ENCODE measurements at regions not wholly inside any gene's neighbourhood (a gene's known extent, or its start where the extent isn't known, plus 50 kb on each side); places are given as distances from the start of the nearest gene placed in this dataset.
"Not testable (repeated sequence)": the region's sequence is repeated elsewhere in the genome, so short reads cannot be mapped to it uniquely, and the experiment has no call there.

DNA sequence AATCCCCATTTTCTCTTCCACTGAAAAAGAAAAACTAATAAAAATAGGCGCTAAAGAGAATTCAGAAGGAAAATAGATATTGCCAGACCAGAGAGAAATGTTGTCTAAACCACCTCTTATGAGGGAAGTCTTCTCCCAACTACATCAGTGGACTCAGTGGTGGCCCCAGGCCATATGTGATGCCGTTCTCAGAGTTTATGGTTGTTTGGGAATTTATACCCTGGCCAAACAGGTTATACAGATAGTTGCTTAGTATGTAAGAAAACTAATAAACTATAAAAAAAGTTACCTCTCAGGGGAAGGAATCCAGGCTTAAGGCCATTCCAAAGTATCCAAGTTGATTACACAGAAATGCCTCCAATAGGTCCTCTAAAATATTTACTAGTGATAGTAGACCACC lies 103.4 kb upstream of the RBM19 start:
- H3K36me3 Mint-ChIP-seq (ENCODE audit: unreplicated experiment): no peaks in the 10 kb centered on the region
- peaks cover under 1% of the 10 kb centered on the region for H3K9me3 Mint-ChIP-seq (ENCODE audit: unreplicated experiment)
- no peak overlapping the region for H3K27ac Mint-ChIP-seq (ENCODE audit: unreplicated experiment)
- no peaks in the 10 kb centered on the region for H3K27me3 Mint-ChIP-seq (ENCODE audit: unreplicated experiment)
- TF ChIP-seq, protein P1, sequence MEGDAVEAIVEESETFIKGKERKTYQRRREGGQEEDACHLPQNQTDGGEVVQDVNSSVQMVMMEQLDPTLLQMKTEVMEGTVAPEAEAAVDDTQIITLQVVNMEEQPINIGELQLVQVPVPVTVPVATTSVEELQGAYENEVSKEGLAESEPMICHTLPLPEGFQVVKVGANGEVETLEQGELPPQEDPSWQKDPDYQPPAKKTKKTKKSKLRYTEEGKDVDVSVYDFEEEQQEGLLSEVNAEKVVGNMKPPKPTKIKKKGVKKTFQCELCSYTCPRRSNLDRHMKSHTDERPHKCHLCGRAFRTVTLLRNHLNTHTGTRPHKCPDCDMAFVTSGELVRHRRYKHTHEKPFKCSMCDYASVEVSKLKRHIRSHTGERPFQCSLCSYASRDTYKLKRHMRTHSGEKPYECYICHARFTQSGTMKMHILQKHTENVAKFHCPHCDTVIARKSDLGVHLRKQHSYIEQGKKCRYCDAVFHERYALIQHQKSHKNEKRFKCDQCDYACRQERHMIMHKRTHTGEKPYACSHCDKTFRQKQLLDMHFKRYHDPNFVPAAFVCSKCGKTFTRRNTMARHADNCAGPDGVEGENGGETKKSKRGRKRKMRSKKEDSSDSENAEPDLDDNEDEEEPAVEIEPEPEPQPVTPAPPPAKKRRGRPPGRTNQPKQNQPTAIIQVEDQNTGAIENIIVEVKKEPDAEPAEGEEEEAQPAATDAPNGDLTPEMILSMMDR (IDR thresholded peaks at IDR 0.05; ENCODE audit: partially characterized antibody, unreplicated experiment): no peak
- no peak overlapping the region for H3K4me3 Mint-ChIP-seq (ENCODE audit: unreplicated experiment)
- H3K4me1 Mint-ChIP-seq (ENCODE audit: low read depth, unreplicated experiment): no peaks in the 10 kb centered on the region
- no peak for DNase-seq

DNA sequence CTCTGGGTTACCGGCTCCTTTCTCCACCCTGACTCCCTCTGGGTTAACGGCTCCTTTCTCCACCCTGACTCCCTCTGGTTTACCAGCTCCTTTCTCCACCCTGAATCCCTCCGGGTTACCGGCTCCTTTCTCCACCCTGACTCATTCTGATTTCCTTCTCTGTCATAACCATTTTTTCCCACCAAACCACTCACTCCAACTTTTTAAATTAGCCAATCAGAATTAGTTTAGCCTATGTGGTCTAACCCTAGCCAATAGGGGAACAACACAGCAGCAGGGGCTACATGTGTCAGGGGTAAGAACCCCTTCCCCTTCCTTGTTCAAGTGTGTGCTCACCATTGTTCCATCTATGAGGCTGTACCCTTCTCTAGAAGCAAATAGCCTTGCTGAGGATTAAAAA lies 98.4 kb upstream of the RBM19 start:
- H3K9me3 Mint-ChIP-seq (ENCODE audit: unreplicated experiment): peaks cover 2% of the 10 kb centered on the region
- no peaks in the 10 kb centered on the region for H3K36me3 Mint-ChIP-seq (ENCODE audit: unreplicated experiment)
- DNase-seq: no peak
- TF ChIP-seq, protein P1 (IDR thresholded peaks at IDR 0.05; ENCODE audit: partially characterized antibody, unreplicated experiment): no peak
- H3K4me1 Mint-ChIP-seq (ENCODE audit: low read depth, unreplicated experiment): no peaks in the 10 kb centered on the region
- H3K4me3 Mint-ChIP-seq (ENCODE audit: unreplicated experiment): no peak overlapping the region
- H3K27me3 Mint-ChIP-seq (ENCODE audit: unreplicated experiment): no peaks in the 10 kb centered on the region
- no peak overlapping the region for H3K27ac Mint-ChIP-seq (ENCODE audit: unreplicated experiment)

DNA sequence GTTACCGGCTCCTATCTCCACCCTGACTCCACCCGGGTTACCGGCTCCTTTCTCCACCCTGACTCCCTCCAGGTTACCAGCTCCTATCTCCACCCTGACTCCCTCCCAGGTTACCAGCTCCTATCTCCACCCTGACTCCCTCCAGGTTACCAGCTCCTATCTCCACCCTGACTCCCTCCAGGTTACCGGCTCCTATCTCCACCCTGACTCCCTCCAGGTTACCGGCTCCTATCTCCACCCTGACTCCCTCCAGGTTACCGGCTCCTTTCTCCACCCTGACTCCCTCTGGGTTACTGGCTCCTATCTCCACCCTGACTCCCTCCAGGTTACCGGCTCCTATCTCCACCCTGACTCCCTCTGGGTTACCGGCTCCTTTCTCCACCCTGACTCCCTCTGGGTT lies 97.9 kb upstream of the RBM19 start:
- not testable (repeated sequence) for H3K27ac Mint-ChIP-seq (ENCODE audit: unreplicated experiment); H3K4me3 Mint-ChIP-seq (ENCODE audit: unreplicated experiment); H3K4me1 Mint-ChIP-seq (ENCODE audit: low read depth, unreplicated experiment); H3K9me3 Mint-ChIP-seq (ENCODE audit: unreplicated experiment); H3K27me3 Mint-ChIP-seq (ENCODE audit: unreplicated experiment); H3K36me3 Mint-ChIP-seq (ENCODE audit: unreplicated experiment); DNase-seq

DNA sequence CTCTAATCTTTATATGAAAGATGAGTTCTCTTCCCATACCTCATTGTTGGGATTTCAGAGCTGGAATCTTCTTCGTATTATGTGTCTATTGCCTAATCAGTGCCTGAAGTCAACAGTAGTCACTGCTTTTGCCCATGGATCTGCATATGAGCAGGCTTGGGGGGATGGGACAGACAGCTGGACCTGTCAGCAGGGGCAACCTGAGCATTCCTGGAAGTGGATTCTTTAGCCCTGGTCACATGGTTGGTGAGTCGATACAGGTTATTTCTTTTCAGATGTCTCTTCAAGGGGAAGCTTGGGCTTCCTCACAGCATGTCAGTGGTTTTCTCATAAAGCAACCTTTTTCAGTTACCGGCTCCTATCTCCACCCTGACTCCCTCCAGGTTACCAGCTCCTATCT lies 97.3 kb upstream of the RBM19 start:
- no peaks in the 10 kb centered on the region for H3K36me3 Mint-ChIP-seq (ENCODE audit: unreplicated experiment)
- H3K9me3 Mint-ChIP-seq (ENCODE audit: unreplicated experiment): peaks cover 2% of the 10 kb centered on the region
- DNase-seq: no peak
- no peak overlapping the region for H3K4me3 Mint-ChIP-seq (ENCODE audit: unreplicated experiment)
- no peaks in the 10 kb centered on the region for H3K4me1 Mint-ChIP-seq (ENCODE audit: low read depth, unreplicated experiment)
- H3K27ac Mint-ChIP-seq (ENCODE audit: unreplicated experiment): no peak overlapping the region
- TF ChIP-seq, protein P1 (IDR thresholded peaks at IDR 0.05; ENCODE audit: partially characterized antibody, unreplicated experiment): no peak
- H3K27me3 Mint-ChIP-seq (ENCODE audit: unreplicated experiment): no peaks in the 10 kb centered on the region

DNA sequence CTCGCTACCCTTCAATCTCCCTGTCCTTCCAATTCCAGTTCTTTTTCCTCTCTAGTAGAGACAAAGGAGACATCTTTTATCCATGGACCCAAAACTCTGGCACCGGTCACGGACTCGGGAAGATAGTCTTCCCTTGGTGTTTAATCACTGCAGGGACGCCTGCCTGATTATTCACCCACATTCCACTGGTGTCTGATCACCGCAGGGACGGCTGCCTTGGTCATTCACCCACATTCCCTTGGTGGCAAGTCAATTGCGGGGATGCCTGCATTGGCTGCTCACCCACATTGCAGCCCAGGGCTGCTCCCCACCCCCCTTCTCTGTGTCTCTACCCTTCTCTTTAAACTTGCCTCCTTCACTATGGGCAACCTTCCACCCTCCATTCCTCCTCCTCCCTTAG lies 90.2 kb upstream of the RBM19 start:
- H3K9me3 Mint-ChIP-seq (ENCODE audit: unreplicated experiment); H3K4me1 Mint-ChIP-seq (ENCODE audit: low read depth, unreplicated experiment); H3K27ac Mint-ChIP-seq (ENCODE audit: unreplicated experiment); H3K36me3 Mint-ChIP-seq (ENCODE audit: unreplicated experiment); H3K4me3 Mint-ChIP-seq (ENCODE audit: unreplicated experiment); DNase-seq; H3K27me3 Mint-ChIP-seq (ENCODE audit: unreplicated experiment): not testable (repeated sequence)

DNA sequence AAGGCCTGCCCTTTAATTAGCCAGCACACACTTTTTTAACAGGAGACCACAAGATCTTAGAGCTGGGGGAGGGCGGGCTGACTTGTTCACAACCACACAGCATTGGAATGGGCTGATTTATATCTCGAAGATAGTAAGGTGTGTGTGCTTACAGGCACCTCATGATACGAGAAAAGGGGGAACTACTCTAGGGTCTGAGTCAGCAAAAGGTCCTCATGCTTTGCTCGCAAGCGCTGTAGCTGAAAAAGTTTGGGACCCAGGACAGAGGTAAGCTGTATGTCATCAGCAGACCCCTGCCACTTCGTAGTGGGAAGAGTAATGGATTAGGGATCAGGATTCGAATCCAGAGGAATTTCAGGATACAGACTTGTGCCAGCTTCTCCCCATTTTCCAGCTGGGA lies 88.9 kb upstream of the RBM19 start:
- TF ChIP-seq, protein P1 (IDR thresholded peaks at IDR 0.05; ENCODE audit: partially characterized antibody, unreplicated experiment): no peak
- no peak for DNase-seq
- no peak overlapping the region for H3K4me3 Mint-ChIP-seq (ENCODE audit: unreplicated experiment)
- H3K27me3 Mint-ChIP-seq (ENCODE audit: unreplicated experiment): no peaks in the 10 kb centered on the region
- no peaks in the 10 kb centered on the region for H3K4me1 Mint-ChIP-seq (ENCODE audit: low read depth, unreplicated experiment)
- H3K36me3 Mint-ChIP-seq (ENCODE audit: unreplicated experiment): no peaks in the 10 kb centered on the region
- H3K9me3 Mint-ChIP-seq (ENCODE audit: unreplicated experiment): no peaks in the 10 kb centered on the region
- no peak overlapping the region for H3K27ac Mint-ChIP-seq (ENCODE audit: unreplicated experiment)
